HuH-7 (cell line): ENCODE measurements at regions not wholly inside any gene's neighbourhood (a gene's known extent, or its start where the extent isn't known, plus 50 kb on each side); places are given as distances from the start of the nearest gene placed in this dataset.
"Not testable (repeated sequence)": the region's sequence is repeated elsewhere in the genome, so short reads cannot be mapped to it uniquely, and the experiment has no call there.

Source experiments
- DNase-seq: peaks from one replicate; pipeline ENCODE4 v3.0.0; 2011; ENCODE audit warnings: low spot score

DNA sequence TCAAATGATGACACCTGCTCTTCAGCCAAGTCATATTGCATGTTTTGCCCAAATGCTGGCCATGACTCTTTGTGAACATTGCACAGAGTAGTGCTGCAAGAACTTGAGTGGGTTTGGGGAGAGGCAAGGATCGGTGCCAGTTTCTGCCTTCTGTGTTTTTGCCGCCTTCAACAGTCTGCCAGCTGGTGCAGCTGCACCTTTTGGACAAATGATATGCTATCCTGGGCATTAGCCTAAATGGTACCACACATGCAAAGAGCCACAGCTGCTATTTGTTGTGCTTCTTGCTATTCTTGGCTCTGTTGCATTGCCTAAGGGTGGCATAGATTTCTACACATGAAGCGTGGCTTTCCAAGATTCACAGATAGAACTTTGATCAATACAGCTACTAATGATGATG, 189.0 kb upstream of the CCN2 start:
- no peak for DNase-seq

DNA sequence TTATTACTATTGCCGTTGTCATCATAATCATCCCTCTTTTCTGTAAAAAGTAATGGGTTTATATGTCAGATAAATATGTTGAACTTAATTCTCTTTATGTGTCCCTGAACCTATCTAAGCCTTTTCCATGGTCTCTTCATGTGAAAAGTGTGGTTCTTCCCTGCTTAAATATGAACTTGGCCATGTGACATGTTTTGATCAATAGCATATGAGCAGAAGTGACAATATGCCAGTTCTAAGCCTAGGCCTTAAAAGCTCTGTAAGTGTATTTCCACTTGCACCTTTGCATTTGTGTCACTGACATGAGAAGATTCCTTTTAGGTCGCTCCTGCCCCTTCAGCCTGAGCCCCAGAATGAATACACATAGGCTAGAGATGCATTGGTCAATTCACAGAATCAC, 188.4 kb upstream of the CCN2 start:
- DNase-seq: no peak

GRCh38 chr6:132136981-132137380, 185.8 kb upstream of the CCN2 start:
- DNase-seq: no peak

- DNase-seq: no peak
Measured at GRCh38 chr6:132135409-132135808, 184.2 kb upstream of the CCN2 start.

DNA sequence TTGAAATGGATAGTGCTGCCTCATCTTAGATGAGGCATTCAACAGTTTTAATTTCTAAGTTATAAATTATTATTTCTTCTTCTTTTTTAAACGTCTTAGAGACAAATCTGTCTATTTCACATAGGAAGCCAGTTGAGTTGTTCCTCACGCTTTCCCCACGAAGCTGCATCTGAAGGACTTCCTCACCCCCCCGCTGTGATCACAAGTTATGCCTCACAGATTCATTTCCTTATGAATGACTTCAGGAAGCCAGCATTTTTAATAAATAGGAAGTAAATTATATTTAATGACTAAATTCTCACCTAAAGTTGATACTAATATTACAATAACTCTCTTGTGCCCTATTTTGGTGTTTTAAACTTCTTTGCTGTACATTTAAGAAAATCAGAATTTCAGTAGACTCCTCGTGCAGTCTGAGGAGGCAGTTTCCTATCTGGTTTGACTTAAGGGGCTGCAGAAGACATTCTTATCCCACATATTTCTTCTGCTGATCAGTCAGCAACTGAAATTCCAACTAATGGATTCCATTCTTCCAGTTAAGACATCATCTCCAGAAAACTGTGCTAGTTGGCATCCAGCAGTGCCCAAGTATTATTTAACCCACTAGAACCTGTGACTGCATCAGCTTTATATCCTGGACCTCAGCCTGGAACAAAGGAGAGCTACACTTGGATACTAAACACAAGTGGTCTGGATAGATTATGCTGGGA, 182.7 kb upstream of the CCN2 start:
- no peak for DNase-seq

- DNase-seq: no peak
Measured at GRCh38 chr6:132132924-132133639, 181.9 kb upstream of the CCN2 start.

DNA sequence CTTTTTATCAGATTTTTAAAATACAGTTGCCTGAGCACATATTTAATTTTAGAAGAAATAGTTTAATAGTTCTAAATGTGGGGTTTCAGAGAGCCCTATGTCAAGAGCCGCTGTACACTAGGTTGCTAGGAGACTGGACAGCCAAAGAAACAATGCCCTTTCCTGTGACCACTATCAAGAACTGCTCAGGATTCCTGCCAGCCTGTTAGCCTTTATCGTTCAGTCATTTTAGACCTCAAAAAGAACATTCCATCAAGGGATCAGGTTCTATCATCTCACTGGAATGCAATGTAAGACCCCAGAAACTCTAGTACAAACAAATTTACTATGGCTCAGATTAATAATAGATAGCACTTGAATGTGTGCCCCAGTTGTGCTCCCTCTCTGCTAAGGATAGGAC, 181.2 kb upstream of the CCN2 start:
- no peak for DNase-seq

GRCh38 chr6:132131758-132132157, 180.6 kb upstream of the CCN2 start:
- peak; percentile 5 for DNase-seq

- DNase-seq: no peak
Measured at GRCh38 chr6:132131351-132131750, 180.2 kb upstream of the CCN2 start.

DNA sequence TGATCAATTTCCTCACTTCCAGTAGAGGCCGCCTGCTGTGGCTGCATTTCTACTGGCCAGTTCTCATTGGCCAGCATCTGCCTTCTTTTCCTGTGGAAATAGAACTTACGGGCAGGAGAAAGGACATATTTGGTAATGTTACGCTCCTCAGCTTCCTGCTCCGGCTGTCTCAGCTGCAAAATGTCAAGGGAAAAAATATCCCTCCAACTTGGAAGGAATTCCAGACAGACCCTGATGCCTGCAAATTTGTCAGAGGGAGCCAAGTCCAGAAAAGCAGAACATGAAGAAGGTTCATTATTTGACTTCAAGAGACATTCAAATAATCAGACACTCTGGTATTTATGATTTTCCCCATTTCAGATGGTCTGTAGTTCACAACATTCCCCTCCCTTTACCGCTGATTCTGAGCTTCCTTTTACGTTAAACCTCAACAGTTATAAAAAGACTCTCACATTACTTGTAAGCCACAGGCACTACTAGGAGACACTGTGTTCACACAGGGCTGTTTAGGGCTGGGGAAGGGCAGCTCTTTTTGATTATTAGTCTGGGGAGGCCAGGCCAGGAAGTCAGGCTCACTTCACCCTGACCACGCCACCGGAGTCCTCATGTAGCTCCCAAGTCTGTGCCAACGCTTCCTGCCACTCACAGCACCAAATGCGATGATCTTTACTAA, 179.6 kb upstream of the CCN2 start:
- DNase-seq: no peak

GRCh38 chr6:132128424-132128823, 177.3 kb upstream of the CCN2 start:
- DNase-seq: no peak

- no peak for DNase-seq
Measured at GRCh38 chr6:132126150-132126549, 175.0 kb upstream of the CCN2 start.

GRCh38 chr6:132122871-132123270, 171.7 kb upstream of the CCN2 start:
- no peak for DNase-seq

DNA sequence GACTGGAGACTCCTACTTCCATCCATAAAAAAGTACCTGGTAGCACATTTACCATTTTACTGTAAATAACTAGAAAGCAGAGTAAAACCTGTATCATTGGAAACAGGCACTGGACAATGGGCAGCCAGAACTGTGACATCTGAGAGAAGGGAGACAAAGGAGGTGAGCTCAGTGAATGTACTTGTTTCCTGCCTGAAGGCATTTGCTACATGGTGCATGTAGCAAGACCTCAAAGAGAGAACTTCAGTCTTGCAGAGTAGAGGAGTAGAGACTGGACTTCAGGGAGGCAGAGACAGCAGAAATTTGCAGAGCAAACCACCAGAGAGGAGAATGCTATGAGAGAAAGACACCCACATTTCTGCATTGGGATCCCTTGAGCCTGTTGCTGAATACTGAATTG, 171.0 kb upstream of the CCN2 start:
- no peak for DNase-seq

GRCh38 chr6:132118144-132118543, 167.0 kb upstream of the CCN2 start:
- no peak for DNase-seq

- no peak for DNase-seq
Measured at GRCh38 chr6:132115714-132116366, 164.7 kb upstream of the CCN2 start.

DNA sequence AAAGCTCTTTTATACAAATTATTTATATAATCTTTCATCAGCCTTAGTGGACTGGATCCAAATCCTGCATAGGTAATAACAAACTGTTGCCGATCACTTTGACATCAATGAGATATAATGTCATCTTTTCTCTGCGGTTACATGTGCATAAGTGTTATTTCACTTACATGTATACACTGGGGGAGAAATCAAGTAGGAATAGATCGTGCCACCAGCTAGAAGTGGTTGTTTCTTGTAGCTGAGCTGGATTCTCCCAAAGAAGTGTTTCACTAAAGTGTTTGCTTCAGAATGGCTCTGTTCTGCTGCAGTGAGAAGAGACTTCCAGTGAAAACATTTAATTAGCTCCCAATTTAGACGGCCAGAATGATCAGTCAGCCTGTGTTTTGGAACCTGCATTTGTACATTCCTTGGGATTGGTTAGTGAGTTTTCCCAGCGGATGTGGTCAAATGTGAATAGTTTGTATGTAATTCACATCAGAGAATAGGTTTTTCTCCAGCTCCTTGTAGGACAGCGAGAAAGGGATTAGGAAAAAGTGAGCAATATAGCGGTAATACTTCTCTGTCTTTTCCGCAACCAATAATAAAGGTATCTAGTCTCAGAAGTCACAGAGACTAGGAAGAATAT, 163.1 kb upstream of the CCN2 start:
- DNase-seq: no peak

DNA sequence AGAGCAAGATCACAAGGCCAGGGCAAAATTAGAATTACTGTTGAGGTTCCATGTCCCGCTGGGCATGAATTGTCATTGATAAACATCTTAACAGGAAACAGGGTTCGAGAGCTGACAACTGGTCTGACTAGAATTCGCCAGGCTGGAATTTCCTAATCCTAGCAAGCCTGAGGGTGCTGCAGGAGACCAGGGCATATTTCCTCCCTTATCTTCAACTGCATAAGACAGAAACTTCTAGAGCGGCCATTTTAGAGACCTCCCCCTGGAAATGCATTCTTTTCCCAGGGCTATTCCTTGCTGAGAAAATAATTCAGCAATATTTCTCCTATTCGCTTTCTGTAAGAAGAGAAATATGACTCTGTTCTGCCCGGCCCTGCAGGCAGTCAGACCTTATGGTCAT, 158.6 kb upstream of the CCN2 start:
- DNase-seq: not testable (repeated sequence)

- no peak for DNase-seq
Measured at GRCh38 chr6:132107896-132108295, 156.7 kb upstream of the CCN2 start.

DNA sequence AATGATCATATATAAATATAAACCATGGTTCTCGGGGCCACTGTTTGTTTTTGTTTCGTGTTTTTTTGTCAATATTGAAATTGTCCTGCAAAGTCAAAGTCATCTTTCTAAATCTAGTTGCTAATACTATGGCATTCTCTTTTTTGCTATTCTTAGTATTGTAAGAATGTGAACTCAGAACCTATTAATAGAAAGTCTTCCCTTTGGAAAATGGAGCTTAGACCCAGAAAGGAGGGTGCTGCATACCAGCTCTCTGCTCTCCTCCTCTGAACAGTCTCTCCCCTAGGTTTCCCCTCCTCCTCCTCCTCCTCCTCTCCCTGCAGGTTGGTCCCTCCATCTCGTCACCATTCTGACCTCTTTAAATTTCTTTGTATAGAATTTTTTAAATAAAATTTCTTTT, 150.4 kb upstream of the CCN2 start:
- DNase-seq: no peak

DNA sequence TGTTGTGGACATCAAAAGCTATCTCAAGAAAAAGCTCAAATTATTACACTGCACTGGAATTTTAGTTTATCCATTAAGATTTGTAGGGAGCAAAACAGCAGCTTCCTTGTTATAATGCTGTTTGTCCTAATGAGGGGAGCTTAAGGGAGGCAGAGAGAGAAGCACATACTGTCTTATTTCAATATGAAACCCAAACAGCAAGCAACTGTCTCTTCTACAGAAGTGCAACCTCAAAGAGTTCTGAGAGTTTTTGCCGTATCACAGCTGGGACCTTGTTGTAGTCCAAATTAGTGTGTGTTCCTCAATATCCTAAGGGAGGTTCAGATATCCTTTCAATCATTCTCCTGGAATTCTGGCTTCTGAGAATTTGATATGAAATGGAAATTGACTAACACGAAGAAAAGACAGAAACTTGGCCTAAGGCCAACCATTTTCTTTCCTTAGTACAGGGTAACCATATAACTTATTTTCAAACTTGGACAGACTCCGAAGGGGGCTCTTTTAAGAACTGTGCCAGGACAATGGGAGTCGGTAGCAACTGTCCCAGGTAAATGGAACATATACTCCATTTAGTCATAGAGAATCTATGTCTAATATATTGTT, 149.3 kb upstream of the CCN2 start:
- no peak for DNase-seq

DNA sequence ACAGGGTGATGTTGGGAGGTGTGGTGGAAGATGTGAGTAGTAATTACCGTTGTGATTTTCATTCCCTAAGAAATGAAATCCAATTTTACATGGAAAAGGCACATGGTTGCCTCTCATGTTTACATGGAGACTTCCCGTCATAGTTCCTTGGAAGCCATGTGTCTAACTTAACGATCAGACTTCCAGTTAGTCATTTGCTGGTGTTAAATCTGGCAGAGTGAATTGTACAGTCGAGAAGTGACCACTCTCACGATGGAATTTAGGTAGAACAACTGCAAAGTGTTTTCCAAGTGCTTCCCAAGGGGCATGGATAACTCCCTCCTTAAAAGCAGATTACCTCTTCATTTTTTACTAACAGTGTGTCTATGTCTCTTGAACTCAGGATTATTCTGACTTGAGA, 145.8 kb upstream of the CCN2 start:
- DNase-seq: no peak
